GM19452 (cell line): ENCODE measurements at regions not wholly inside any gene's neighbourhood (a gene's known extent, or its start where the extent isn't known, plus 50 kb on each side); places are given as distances from the start of the nearest gene placed in this dataset.
A peak's percentile ranks its signal among the peaks of the same experiment; 100 is the strongest.
"Not testable (repeated sequence)": the region's sequence is repeated elsewhere in the genome, so short reads cannot be mapped to it uniquely, and the experiment has no call there.

Source experiments
- ATAC-seq: cut with Tn5 transposase; IDR thresholded peaks from one replicate; pipeline ENCODE4 v1.9.1; 2021; ENCODE audit not compliant: unreplicated experiment

- no peak for ATAC-seq
Measured at GRCh38 chr3:23701716-23702597, 103.8 kb upstream of the UBE2E1 start.

GRCh38 chr3:23704298-23704697 lies 101.5 kb upstream of the UBE2E1 start:
- no peak for ATAC-seq

DNA sequence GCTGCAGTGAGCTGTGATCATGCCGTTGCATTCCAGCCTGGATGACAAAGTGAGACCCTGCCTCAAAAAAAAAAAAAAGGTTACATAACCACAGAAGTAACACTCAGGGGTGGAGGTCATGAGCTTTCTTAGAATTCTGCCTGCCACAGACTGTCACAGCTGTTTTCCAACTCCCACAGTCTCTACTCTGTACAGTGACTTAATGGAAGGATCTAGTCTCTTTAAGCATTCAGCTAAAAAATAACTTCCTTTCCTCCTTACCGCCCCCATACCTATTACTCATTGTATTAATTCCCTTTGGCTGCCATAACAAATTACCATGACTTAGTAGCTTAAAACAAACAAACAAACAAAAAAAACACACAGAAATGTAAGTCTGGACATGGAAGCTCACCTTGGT lies 99.6 kb upstream of the UBE2E1 start:
- no peak for ATAC-seq

GRCh38 chr3:23709987-23710386 lies 95.8 kb upstream of the UBE2E1 start:
- ATAC-seq, result no peak

GRCh38 chr3:23710555-23710954 lies 95.2 kb upstream of the UBE2E1 start:
- ATAC-seq, result no peak

DNA sequence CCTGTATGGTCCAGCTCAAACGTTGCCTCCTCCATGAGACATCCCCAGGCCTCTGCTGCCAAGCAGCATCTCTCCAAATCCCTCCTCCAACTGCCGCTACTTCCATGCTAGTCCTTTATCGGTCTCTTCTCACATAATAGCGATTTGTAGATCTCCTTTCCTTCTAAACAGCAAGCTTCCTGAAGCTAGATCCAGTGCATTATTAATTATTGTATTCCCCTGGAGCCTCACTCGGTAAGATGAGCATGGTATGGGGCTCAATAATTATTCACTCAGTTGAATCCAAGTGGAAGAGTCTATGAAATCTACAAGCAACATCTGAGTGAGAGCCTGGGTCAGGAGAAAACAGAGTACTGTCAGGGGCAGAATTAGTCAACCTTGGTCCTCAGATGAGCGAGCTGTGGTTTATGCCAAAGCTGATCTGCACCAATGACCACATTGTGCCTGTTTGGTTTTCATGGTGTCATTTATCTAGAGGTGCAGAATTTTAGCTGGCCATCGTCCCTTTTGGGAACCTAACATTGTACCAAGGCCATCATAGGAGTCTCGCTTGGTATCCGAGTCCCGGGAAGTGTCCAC lies 93.8 kb upstream of the UBE2E1 start:
- peak; percentile 85 for ATAC-seq

DNA sequence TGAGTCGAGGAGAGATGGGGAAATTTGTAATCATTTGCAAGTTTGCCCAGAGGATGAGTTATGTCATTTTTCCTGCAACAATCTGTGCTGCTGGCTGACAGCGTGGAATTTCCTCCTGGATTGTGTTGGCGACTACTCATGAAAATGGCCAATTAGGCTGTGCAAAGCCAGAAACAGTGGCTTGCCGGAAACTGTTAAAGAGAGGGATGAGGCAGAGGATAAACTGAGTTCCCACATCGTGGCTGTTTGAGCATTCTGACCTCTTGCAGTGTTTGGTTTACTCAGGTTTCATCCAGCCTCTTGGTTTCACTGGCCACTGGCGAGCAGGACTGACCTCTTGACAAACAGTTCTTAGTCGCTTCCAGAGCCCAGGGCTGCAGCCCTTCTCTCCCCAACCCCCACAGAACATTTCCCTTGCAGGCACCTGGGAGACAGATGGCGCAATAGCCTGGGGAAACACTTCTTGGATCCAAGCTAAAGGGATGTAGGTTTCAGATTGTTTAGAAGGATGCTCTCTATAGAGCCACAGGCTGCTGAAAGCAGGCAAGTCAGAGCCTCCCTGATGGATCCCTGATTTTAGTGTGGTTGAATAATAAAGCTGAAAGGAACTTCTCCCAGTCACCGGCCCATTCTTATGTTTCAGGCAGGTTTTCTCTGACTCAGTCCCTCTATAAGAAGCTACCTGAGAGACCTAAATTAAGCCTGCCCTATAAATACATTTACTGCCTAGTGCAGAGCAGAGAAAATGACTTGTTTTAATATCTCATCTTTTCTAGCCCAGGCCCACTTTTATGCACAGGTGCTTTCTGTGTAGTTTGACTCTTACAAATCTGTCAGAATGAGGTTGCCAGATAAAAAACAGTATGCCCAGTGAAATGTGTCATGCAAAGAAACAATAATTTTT lies 92.8 kb upstream of the UBE2E1 start:
- ATAC-seq, result no peak

DNA sequence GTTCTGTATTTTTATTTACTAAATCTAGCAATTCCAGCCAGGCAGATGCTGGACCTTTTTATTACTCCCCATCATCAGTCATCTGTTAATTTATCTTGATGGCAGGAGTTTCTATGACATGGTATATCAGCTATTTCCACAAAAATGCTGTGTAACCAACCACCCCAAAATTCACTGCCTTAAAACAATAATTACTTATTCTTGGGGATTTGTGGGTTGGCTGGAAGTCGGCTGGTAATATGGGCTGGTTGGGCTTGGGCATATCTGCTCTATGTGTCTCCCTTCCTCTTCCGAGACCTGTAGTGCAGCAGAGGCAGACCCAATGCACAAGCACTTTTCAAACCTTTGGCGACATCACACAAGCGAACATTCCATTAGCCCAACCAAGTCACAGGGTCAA lies 92.1 kb upstream of the UBE2E1 start:
- no peak for ATAC-seq

- ATAC-seq, result no peak
Measured at GRCh38 chr3:23720059-23720458, 85.7 kb upstream of the UBE2E1 start.

DNA sequence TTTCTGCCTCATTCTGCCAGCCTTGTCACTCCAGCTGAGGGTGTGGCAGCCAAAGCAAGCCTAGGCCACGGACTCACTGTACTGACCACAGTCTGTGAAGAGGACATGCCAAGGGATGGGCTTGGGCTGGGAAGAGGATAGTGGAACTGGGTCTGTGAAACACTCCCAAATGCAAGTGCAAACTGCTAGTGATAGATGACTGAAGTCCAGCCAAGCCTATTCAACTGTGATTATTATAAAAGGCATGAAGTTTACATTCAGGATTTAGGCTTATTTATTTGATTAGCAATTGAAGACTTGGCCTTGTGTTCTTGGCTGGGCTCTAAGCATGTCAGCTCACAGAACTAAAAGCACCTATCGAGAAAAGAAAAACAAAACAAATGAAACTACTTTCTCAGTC lies 84.9 kb upstream of the UBE2E1 start:
- no peak for ATAC-seq

DNA sequence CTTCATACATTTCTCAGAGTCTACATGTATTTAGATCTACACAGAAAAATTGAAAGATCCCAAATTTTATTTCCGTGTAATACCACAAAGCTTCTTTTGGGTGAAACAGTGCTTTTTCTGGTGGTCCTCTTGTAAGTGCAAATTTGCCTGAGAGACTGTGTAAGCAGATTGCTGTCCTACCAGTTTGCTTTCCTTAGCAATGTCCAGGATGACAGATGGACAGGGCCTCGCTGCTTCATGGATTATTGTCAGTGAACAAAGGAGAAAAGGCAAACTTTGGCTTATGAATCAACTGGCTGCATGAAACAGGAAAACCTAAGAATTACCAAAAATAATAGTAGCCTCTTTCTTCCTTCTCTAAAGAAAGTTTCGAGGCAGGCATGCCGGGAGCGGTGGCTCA lies 82.6 kb upstream of the UBE2E1 start:
- ATAC-seq, result no peak

- ATAC-seq, result peak; percentile 45
Measured at GRCh38 chr3:23723930-23724329, 81.8 kb upstream of the UBE2E1 start.

GRCh38 chr3:23726811-23727548 lies 78.8 kb upstream of the UBE2E1 start:
- ATAC-seq, result peak; percentile 84

DNA sequence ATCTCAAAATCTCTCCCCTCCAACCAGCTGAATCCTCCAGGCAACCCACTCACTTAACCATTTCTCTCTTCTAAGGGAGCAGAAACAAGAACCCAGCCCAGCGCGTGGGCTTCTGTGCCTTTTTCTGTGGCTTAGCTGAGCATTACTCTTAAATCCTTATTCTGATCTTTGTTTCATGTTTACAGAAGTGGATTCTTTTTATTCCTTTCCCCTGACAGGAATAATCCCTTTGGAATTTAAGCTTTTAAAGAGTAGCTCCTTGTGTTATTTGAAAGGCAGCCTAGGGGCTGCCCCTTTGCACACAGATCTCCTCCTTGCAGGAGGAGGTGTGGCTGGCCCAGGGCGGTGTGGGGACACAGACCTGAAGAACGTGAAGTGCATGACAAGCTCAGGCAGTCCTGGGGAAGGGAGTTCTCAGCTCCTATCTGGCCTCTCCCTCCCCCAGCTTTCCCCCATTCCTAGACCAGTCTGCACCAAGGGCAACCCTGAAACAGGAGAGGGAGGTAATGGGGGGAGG lies 77.1 kb upstream of the UBE2E1 start:
- ATAC-seq, result no peak

- not testable (repeated sequence) for ATAC-seq
Measured at GRCh38 chr3:23729362-23729761, 76.4 kb upstream of the UBE2E1 start.

GRCh38 chr3:23734481-23734880 lies 71.3 kb upstream of the UBE2E1 start:
- no peak for ATAC-seq

- ATAC-seq, result no peak
Measured at GRCh38 chr3:23735062-23735461, 70.7 kb upstream of the UBE2E1 start.

DNA sequence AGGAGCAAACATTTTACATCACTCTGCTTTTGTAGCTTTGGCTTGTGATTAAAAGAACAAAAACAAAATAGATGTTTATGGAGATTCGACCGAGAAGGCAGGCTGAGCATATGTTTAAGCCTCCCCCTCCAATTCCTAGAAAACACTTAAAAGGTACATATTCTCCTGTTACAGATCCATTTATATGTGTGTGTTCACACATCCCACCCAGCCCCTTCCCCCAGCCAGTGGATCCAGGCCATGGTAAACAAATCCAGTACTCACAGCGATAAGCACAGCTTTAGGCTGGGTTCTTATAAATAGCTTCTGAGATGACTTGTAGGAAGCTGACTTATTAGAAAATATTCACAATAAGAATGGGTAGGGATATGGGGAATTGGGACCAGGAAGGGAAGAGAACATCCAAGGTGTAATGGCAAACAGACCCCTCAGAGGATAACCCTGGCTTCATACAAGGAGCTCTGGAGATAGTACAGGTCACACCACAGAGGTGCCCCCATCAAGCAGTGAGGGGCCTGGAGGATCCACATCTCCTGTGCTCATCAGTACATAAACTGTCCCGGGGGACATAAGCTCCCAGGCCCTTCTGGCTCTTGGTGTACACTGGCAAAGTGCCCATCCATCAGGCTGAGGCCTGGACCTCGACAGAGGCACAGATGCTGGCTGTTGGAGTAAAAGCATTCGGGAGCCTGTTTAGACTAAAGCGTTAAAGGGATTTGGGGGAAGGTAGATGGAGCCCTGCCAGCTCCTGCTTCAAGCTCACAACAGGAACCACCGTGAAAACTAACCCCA lies 70.0 kb upstream of the UBE2E1 start:
- no peak for ATAC-seq

DNA sequence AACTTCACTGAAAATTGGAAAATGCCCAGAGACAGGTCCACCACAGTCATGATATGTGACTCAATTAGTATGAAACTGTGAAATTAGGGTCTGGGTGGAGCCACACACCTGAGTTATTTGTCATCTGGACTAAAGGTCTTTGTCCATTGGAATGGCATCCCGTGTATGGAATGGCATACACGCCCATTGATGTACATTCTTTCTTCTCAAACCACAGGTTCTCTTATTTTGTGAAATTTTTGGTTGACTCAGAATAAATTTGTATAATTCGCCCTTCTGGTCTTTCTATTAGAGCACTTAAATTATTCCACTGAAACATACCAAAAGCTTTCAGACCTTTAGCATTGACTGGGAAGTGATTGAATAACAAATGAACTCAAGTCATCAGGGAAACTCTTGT lies 66.8 kb upstream of the UBE2E1 start:
- no peak for ATAC-seq

GRCh38 chr3:23739536-23739935 lies 66.2 kb upstream of the UBE2E1 start:
- ATAC-seq, result no peak
